ENCODE measurements at regions not wholly inside any gene's neighbourhood (a gene's known extent, or its start where the extent isn't known, plus 50 kb on each side); places are given as distances from the start of the nearest gene placed in this dataset.
A peak's percentile ranks its signal among the peaks of the same experiment; 100 is the strongest.

DNA sequence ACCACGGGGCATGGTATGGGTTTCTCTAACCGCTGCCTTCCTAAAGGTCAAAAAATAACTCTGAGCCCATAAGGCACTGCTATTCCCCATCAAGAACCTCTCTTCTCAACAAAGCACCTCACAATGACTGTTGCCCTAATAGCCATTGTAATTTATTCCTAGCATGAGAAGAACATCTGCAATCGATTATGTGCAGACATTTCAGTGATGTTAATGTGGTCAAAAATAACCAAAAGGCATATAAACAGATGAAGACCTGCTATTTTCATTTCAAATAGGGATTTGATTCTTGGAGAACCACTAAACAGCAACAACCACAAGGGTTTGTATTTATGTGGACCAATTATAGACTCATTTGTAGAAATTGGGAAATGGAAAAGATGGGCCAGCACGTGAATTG, 356.6 kb downstream of the FBXO15 start:
- ATAC-seq, result peak; percentile 27; the same call in 1 of the 3 replicates
- TF ChIP-seq ZFP30 (CRISPR knock-in tag; IDR thresholded peaks at IDR 0.05) (no peak), CSDC2 (CRISPR knock-in tag; IDR thresholded peaks at IDR 0.05) (no peak), PPARA (CRISPR knock-in tag; IDR thresholded peaks at IDR 0.05; ENCODE audit: borderline replicate concordance) (no peak), SNAI2 (CRISPR knock-in tag; IDR thresholded peaks at IDR 0.05) (no peak), ARNTL (CRISPR knock-in tag; IDR thresholded peaks at IDR 0.05; ENCODE audit: borderline replicate concordance, low read depth) (no peak), RARB (CRISPR knock-in tag; IDR thresholded peaks at IDR 0.05) (no peak), ZC3H10 (CRISPR knock-in tag; IDR thresholded peaks at IDR 0.05) (no peak), BACH2 (CRISPR knock-in tag; IDR thresholded peaks at IDR 0.05; ENCODE audit: borderline replicate concordance) (no peak), ISL1 (CRISPR knock-in tag; IDR thresholded peaks at IDR 0.05) (no peak), OSR1 (CRISPR knock-in tag; IDR thresholded peaks at IDR 0.05) (no peak), ZFP3 (CRISPR knock-in tag; IDR thresholded peaks at IDR 0.05) (no peak), TCF4 (CRISPR knock-in tag; IDR thresholded peaks at IDR 0.05; ENCODE audit: borderline replicate concordance) (no peak), TOX (CRISPR knock-in tag; IDR thresholded peaks at IDR 0.05; ENCODE audit: borderline replicate concordance) (no peak)
- TF ChIP-seq, protein P1, sequence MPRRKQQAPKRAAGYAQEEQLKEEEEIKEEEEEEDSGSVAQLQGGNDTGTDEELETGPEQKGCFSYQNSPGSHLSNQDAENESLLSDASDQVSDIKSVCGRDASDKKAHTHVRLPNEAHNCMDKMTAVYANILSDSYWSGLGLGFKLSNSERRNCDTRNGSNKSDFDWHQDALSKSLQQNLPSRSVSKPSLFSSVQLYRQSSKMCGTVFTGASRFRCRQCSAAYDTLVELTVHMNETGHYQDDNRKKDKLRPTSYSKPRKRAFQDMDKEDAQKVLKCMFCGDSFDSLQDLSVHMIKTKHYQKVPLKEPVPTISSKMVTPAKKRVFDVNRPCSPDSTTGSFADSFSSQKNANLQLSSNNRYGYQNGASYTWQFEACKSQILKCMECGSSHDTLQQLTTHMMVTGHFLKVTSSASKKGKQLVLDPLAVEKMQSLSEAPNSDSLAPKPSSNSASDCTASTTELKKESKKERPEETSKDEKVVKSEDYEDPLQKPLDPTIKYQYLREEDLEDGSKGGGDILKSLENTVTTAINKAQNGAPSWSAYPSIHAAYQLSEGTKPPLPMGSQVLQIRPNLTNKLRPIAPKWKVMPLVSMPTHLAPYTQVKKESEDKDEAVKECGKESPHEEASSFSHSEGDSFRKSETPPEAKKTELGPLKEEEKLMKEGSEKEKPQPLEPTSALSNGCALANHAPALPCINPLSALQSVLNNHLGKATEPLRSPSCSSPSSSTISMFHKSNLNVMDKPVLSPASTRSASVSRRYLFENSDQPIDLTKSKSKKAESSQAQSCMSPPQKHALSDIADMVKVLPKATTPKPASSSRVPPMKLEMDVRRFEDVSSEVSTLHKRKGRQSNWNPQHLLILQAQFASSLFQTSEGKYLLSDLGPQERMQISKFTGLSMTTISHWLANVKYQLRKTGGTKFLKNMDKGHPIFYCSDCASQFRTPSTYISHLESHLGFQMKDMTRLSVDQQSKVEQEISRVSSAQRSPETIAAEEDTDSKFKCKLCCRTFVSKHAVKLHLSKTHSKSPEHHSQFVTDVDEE (CRISPR knock-in tag; IDR thresholded peaks at IDR 0.05), result no peak
- TF ChIP-seq, protein P2, sequence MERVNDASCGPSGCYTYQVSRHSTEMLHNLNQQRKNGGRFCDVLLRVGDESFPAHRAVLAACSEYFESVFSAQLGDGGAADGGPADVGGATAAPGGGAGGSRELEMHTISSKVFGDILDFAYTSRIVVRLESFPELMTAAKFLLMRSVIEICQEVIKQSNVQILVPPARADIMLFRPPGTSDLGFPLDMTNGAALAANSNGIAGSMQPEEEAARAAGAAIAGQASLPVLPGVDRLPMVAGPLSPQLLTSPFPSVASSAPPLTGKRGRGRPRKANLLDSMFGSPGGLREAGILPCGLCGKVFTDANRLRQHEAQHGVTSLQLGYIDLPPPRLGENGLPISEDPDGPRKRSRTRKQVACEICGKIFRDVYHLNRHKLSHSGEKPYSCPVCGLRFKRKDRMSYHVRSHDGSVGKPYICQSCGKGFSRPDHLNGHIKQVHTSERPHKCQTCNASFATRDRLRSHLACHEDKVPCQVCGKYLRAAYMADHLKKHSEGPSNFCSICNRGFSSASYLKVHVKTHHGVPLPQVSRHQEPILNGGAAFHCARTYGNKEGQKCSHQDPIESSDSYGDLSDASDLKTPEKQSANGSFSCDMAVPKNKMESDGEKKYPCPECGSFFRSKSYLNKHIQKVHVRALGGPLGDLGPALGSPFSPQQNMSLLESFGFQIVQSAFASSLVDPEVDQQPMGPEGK (CRISPR knock-in tag; IDR thresholded peaks at IDR 0.05; ENCODE audit: borderline replicate concordance), result no peak
- TF ChIP-seq, protein P3, sequence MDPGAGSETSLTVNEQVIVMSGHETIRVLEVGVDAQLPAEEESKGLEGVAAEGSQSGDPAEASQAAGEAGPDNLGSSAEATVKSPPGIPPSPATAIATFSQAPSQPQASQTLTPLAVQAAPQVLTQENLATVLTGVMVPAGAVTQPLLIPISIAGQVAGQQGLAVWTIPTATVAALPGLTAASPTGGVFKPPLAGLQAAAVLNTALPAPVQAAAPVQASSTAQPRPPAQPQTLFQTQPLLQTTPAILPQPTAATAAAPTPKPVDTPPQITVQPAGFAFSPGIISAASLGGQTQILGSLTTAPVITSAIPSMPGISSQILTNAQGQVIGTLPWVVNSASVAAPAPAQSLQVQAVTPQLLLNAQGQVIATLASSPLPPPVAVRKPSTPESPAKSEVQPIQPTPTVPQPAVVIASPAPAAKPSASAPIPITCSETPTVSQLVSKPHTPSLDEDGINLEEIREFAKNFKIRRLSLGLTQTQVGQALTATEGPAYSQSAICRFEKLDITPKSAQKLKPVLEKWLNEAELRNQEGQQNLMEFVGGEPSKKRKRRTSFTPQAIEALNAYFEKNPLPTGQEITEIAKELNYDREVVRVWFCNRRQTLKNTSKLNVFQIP (CRISPR knock-in tag; IDR thresholded peaks at IDR 0.05; ENCODE audit: borderline replicate concordance, low read depth), result no peak
- TF ChIP-seq, protein P4, sequence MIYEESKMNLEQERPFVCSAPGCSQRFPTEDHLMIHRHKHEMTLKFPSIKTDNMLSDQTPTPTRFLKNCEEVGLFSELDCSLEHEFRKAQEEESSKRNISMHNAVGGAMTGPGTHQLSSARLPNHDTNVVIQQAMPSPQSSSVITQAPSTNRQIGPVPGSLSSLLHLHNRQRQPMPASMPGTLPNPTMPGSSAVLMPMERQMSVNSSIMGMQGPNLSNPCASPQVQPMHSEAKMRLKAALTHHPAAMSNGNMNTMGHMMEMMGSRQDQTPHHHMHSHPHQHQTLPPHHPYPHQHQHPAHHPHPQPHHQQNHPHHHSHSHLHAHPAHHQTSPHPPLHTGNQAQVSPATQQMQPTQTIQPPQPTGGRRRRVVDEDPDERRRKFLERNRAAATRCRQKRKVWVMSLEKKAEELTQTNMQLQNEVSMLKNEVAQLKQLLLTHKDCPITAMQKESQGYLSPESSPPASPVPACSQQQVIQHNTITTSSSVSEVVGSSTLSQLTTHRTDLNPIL (CRISPR knock-in tag; IDR thresholded peaks at IDR 0.05; ENCODE audit: low read depth), result no peak
- TF ChIP-seq, protein P5, sequence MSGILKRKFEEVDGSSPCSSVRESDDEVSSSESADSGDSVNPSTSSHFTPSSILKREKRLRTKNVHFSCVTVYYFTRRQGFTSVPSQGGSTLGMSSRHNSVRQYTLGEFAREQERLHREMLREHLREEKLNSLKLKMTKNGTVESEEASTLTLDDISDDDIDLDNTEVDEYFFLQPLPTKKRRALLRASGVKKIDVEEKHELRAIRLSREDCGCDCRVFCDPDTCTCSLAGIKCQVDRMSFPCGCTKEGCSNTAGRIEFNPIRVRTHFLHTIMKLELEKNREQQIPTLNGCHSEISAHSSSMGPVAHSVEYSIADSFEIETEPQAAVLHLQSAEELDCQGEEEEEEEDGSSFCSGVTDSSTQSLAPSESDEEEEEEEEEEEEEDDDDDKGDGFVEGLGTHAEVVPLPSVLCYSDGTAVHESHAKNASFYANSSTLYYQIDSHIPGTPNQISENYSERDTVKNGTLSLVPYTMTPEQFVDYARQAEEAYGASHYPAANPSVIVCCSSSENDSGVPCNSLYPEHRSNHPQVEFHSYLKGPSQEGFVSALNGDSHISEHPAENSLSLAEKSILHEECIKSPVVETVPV (CRISPR knock-in tag; IDR thresholded peaks at IDR 0.05), result no peak

DNA sequence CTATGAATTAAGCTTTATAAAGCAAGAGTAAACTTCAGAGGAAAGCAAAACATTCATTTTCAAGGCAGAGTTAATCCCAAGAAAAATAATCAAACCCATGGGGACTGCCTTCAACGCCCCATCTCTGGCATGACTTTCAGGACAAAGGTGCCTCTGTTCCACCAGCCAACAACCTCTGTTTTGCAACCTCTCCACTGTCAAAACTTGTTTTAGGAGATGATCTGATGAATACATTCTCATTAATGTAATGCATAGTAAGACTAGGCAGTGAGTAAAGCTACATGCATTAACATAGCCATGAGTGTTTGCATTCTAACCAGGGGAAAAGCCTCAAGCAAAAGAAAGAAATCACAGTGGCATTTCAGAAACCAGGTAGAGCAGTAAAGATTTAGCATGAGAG, 357.0 kb downstream of the FBXO15 start:
- no peak for ATAC-seq
- TF ChIP-seq CSDC2 (CRISPR knock-in tag; IDR thresholded peaks at IDR 0.05), result no peak
- no peak for TF ChIP-seq ZC3H10 (CRISPR knock-in tag; IDR thresholded peaks at IDR 0.05)
- TF ChIP-seq, protein P4 (CRISPR knock-in tag; IDR thresholded peaks at IDR 0.05; ENCODE audit: low read depth), result no peak
- no peak for TF ChIP-seq ZFP3 (CRISPR knock-in tag; IDR thresholded peaks at IDR 0.05)
- no peak for TF ChIP-seq ESRRG (CRISPR knock-in tag; IDR thresholded peaks at IDR 0.05)
- TF ChIP-seq ZNF70 (CRISPR knock-in tag; IDR thresholded peaks at IDR 0.05), result no peak
- no peak for TF ChIP-seq ZNF8 (CRISPR knock-in tag; IDR thresholded peaks at IDR 0.05)
- no peak for TF ChIP-seq OSR1 (CRISPR knock-in tag; IDR thresholded peaks at IDR 0.05)
- TF ChIP-seq, protein P5 (CRISPR knock-in tag; IDR thresholded peaks at IDR 0.05), result no peak
- TF ChIP-seq TCF4 (CRISPR knock-in tag; IDR thresholded peaks at IDR 0.05; ENCODE audit: borderline replicate concordance), result no peak
- TF ChIP-seq, protein P1 (CRISPR knock-in tag; IDR thresholded peaks at IDR 0.05), result no peak
- TF ChIP-seq ZFP30 (CRISPR knock-in tag; IDR thresholded peaks at IDR 0.05), result no peak
